Right renal pelvis (tissue), 4 donors: ENCODE measurements at regions not wholly inside any gene's neighbourhood (a gene's known extent, or its start where the extent isn't known, plus 50 kb on each side); places are given as distances from the start of the nearest gene placed in this dataset.
A peak's percentile ranks its signal among the peaks of the same experiment; 100 is the strongest.

Source experiments
- DNase-seq, 4 donors: peaks; one replicate each; pipeline ENCODE4 v3.0.0-alpha.2; 2013; ENCODE audit warnings: low read depth in 4 of 4, low spot score in 3 of 4, missing footprints in 1 of 4

- no peak for DNase-seq
These were observed 273.1 kb upstream of the TBL1XR1 start for GRCh38 chr3:177470197-177470941.

DNA sequence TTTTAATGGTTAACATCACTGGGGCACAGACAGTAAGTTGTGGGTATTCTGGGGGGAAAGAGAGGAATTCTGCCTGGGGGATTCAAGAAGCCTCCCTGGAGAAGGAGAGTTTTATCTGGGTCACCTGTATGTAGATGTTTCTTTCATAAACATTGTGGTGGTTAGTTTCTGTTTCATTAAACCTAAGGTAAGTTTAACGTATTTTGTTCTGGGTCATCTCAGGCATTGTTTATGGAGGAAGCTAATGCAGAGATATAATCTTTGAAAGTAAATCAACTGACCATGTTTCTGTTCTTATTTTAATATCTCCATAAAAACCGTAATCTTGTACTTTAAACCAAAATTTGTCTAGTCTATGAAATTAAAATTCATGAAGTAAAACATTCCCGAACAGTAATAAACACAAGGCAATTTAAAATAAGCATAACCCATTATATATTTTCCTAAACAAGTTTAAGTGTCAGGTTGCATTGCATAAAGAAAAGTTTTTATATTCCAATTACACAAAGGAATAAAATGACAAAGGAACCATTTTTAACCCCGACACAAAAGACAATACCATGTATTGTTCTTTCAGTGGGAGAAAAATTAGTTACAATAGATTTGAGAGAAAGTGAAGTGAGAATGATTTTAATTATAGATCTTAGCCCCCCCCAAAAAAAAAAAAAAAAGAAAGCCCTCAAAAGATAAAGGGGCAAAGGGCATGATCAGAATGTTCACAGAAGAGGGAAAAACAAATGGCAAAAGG lies 274.6 kb upstream of the TBL1XR1 start:
- no peak for DNase-seq

DNA sequence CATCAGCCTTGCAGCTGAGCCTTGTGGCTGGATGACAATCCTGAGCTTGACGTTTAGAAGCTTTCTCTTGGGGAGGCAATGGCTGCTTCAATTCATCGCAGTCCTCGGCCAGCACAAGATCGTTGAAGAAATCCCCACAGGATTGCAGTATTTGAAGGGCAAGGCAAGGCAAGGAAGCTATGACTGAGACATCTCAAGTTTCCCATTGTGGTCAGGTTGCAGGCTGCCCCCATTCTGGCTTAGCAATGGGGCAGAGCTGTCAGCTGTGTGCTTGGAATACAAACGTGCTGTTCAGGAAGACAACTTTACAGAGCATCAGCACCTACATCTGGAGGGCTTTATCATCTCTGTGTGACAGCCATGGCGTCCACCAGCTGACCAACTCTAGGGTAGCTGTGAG lies 275.9 kb upstream of the TBL1XR1 start:
- DNase-seq: no peak

- no peak for DNase-seq
These were observed 276.6 kb upstream of the TBL1XR1 start for GRCh38 chr3:177473903-177474302.

GRCh38 chr3:177474652-177475355 lies 277.5 kb upstream of the TBL1XR1 start:
- no peak for DNase-seq

DNA sequence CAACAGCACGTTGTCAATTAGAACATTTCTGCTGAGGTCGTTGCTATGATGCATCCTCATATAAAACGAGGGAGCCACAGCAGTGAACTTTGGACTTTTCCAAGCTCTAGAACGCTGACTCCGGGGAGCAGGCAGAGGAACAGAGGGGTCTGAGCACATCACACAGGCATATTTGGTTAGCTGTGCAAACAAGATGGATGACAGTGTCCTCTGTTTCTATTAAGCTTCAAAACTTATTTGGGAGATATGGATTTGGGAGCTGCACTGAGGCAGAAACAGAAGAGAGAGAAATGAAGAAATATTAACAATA lies 278.0 kb upstream of the TBL1XR1 start:
- no peak for DNase-seq

DNA sequence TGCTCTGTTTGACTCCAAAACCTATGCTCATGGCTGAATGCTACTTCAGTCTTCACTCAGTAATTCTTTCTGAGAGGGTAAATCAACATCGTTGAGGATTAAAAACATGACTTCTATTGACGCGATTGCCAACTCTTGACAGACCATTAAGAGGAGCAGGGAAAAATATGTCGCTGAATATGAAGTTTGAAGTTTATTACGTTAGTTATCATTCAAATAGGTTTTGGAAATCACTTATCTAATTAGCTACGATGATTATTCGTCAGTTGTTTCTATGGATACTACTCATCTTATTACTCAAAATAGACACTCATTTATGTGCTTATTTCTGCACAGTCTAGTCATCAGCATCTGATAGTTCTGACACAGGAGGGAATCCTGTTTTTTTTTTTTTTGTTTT lies 279.2 kb upstream of the TBL1XR1 start:
- DNase-seq: no peak

- no peak for DNase-seq
These were observed 279.7 kb upstream of the TBL1XR1 start for GRCh38 chr3:177476921-177477435.

DNA sequence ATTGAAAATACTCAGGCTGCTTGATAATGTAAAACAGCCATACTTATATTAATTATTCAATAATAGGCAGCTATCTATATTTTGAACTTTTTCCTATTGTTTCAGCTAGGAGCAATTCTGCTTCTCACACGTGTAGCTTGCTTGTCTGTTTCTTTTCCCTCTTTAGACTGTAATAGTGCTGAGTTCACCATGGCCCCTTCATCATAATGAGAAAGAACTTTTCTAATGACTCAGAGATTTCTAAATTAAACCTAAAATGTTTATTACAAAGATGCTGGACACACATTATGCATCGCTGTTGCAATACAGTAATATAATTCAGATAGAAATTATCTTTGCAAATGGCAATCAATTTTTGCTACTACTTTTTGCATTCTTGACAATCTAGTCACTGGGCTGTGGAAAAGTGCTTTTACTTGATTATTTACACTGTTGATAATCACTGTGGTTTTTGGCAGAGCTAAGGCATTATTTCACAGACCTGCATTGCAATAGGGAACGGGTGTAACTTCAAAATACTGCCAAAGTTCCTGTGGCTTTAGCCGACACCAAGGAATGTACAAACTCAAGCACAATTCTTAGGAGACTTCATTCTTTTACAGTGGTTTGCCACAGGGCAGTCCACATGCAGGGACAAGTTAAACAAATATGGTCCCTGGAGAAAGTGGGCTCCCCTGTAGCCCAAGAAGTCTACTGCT lies 281.0 kb upstream of the TBL1XR1 start:
- no peak for DNase-seq

GRCh38 chr3:177479630-177480029 lies 282.3 kb upstream of the TBL1XR1 start:
- DNase-seq: no peak

- no peak for DNase-seq
These were observed 284.0 kb upstream of the TBL1XR1 start for GRCh38 chr3:177481329-177481728.

- no peak for DNase-seq
These were observed 284.9 kb upstream of the TBL1XR1 start for GRCh38 chr3:177482048-177482691.

- no peak for DNase-seq
These were observed 286.1 kb upstream of the TBL1XR1 start for GRCh38 chr3:177483182-177483967.

GRCh38 chr3:177484206-177484605 lies 286.9 kb upstream of the TBL1XR1 start:
- no peak for DNase-seq

DNA sequence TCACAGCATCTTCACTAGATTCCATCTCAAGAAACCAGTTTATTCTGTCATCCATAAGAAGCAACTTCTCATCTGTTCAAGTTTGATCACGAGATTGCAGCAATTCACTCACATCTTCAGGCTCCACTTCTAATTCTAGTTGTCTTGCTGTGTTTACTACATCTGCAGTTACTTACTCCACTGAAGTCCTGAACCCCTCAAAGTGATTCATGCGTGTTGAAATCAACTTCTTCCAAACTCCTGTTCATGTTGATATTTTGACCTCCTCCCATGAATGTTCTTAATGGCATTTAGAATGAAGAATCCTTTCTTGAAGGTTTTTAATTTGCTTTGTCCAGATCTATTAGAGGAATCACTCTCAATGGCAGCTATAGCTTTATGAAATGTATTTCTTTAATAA lies 287.6 kb upstream of the TBL1XR1 start:
- DNase-seq: no peak

DNA sequence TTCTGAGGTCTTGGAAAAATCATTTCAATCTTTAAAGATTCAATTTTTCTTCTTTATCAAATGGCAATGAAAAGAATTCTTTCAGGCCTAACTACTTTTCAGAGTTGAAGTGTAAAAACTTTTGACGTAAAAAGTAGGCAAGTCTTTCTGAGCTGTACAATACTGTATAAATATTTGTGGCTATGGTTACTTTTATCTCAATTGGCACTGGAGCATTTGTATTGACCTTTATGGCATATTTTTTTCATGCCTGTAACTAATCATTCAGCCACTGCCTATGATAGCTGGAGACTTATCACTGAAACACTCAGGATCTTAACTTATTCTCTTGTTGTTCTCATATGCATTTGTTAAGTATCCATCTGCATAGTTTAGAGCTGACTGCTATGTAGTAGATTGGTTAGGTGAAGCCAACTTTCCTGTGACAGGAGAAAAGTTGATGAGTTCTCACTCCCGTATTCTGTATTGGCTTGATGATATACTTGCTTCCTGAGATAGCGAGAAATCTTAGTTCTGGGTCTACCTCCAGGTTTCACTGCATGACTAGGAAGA lies 290.4 kb upstream of the TBL1XR1 start:
- DNase-seq: no peak

DNA sequence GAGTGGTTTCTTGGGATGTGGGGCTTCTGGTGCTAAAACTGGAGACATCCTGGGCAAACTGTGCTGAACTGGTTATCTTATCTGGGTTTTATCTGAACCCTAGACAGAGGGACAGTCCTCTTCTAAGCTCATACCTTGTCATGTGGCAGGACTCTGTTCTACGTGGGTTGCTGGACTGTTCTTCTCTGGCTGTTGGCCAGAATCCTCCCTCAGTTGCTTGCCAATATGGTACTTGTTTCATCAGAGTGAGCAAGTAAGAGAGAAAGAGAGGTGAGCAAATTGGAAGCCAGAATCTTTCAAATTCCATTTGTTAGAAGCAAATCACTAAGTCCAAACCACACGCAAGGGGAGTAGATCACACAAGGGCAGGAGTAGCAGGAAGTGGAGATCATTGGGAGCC lies 291.5 kb upstream of the TBL1XR1 start:
- DNase-seq: no peak

- no peak for DNase-seq
These were observed 293.3 kb upstream of the TBL1XR1 start for GRCh38 chr3:177490626-177491025.

DNA sequence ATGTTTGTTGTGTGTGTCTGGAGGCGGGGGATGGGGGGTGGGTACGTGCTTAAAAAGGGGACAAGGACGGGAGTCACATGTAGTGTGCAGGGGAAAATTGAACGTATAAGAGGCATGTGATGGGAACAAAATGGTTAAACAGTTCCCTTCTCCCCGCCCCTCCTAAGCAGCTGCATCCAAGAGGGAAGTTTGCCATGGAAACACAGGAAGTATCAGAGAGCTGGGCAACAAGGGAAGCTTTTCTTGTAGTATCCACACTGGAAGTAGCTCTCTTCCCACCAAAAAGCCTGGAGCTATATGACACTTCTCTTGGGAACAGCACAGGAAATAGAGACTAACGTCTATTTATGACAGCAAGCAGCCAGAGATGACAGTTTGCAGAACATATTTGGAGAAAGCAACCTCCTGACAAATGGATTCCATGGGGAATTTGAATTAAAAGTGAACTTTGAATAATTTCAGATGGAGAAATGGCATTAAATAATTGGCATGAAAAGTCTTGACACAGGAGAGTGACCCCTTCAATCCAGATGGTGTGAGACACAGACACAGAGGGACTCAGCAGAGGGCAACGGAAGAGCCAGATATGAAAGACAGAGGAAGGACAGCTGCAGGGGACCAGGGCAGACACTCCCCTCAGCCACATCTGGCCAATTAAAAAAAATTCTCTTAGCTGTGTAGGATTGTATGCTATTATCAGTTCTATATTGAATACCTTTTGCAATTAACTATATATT lies 294.2 kb upstream of the TBL1XR1 start:
- DNase-seq: peak in 1 of 4 donors; percentile 39
